ENCODE measurements at regions not wholly inside any gene's neighbourhood (a gene's known extent, or its start where the extent isn't known, plus 50 kb on each side); places are given as distances from the start of the nearest gene placed in this dataset.

- CTCF ChIA-PET, result no interaction called here
- POLR2A ChIA-PET (ENCODE audit: low non-redundant PET), result no interaction called here
- H3K4me3 ChIP-seq (ENCODE audit: low read depth, low read length, poor library complexity, severe bottlenecking), result no peak overlapping the region
- intact Hi-C loops (cut with micrococcal nuclease; ENCODE audit: unreplicated experiment), result no loop called here
- TF ChIP-seq EZH2 (IDR thresholded peaks at IDR 0.05; ENCODE audit: borderline replicate concordance, low read depth, low read length, poor library complexity, severe bottlenecking), result no peak
- no peak for TF ChIP-seq CTCF (conservative IDR thresholded peaks at IDR 0.05; ENCODE audit: low read depth, low read length)
- H3K9me3 ChIP-seq (ENCODE audit: low read depth, low read length, poor library complexity, severe bottlenecking), result no peaks in the 10 kb centered on the region
- H3K36me3 ChIP-seq (ENCODE audit: insufficient read depth, low read length, poor library complexity, severe bottlenecking), result no peaks in the 10 kb centered on the region
- H3K4me1 ChIP-seq (ENCODE audit: insufficient read depth, low read length, poor library complexity, severe bottlenecking), result no peaks in the 10 kb centered on the region
- no peak for DNase-seq (ENCODE audit: low spot score)
- no peak overlapping the region for H3K27ac ChIP-seq (ENCODE audit: low read depth, low read length, poor library complexity, severe bottlenecking)
- no peaks in the 10 kb centered on the region for H3K27me3 ChIP-seq (replicated peaks; ENCODE audit: insufficient read depth, low read depth, low read length, poor library complexity)
- no TSS peak for BruUV-seq (replicated peaks)
These were observed 479.3 kb upstream of the HS6ST1 start for GRCh38 chr2:128797937-128798336.

- no peaks in the 10 kb centered on the region for H3K9me3 ChIP-seq (ENCODE audit: low read depth, low read length, poor library complexity, severe bottlenecking)
- BruUV-seq (replicated peaks), result no TSS peak
- H3K27ac ChIP-seq (ENCODE audit: low read depth, low read length, poor library complexity, severe bottlenecking), result no peak overlapping the region
- H3K27me3 ChIP-seq (replicated peaks; ENCODE audit: insufficient read depth, low read depth, low read length, poor library complexity), result no peaks in the 10 kb centered on the region
- intact Hi-C loops (cut with micrococcal nuclease; ENCODE audit: unreplicated experiment), result no loop called here
- CTCF ChIA-PET, result no interaction called here
- no peaks in the 10 kb centered on the region for H3K4me1 ChIP-seq (ENCODE audit: insufficient read depth, low read length, poor library complexity, severe bottlenecking)
- POLR2A ChIA-PET (ENCODE audit: low non-redundant PET), result no interaction called here
- no peak overlapping the region for H3K4me3 ChIP-seq (ENCODE audit: low read depth, low read length, poor library complexity, severe bottlenecking)
- DNase-seq (ENCODE audit: low spot score), result no peak
- H3K36me3 ChIP-seq (ENCODE audit: insufficient read depth, low read length, poor library complexity, severe bottlenecking), result no peaks in the 10 kb centered on the region
- no peak for TF ChIP-seq CTCF (conservative IDR thresholded peaks at IDR 0.05; ENCODE audit: low read depth, low read length)
These were observed 480.0 kb upstream of the HS6ST1 start for GRCh38 chr2:128798502-128799283.

- no peak overlapping the region for H3K27ac ChIP-seq (ENCODE audit: low read depth, low read length, poor library complexity, severe bottlenecking)
- ChIA-PET CTCF (no interaction called here), POLR2A (ENCODE audit: low non-redundant PET) (no interaction called here)
- no peak for DNase-seq (ENCODE audit: low spot score)
- no peaks in the 10 kb centered on the region for H3K36me3 ChIP-seq (ENCODE audit: insufficient read depth, low read length, poor library complexity, severe bottlenecking)
- no peak overlapping the region for H3K4me3 ChIP-seq (ENCODE audit: low read depth, low read length, poor library complexity, severe bottlenecking)
- BruUV-seq (replicated peaks), result no TSS peak
- TF ChIP-seq CTCF (conservative IDR thresholded peaks at IDR 0.05; ENCODE audit: low read depth, low read length) (no peak), EZH2 (IDR thresholded peaks at IDR 0.05; ENCODE audit: borderline replicate concordance, low read depth, low read length, poor library complexity, severe bottlenecking) (no peak)
- H3K27me3 ChIP-seq (replicated peaks; ENCODE audit: insufficient read depth, low read depth, low read length, poor library complexity), result no peaks in the 10 kb centered on the region
- intact Hi-C loops (cut with micrococcal nuclease; ENCODE audit: unreplicated experiment), result no loop called here
- no peaks in the 10 kb centered on the region for H3K4me1 ChIP-seq (ENCODE audit: insufficient read depth, low read length, poor library complexity, severe bottlenecking)
- no peaks in the 10 kb centered on the region for H3K9me3 ChIP-seq (ENCODE audit: low read depth, low read length, poor library complexity, severe bottlenecking)
These were observed 480.6 kb upstream of the HS6ST1 start for GRCh38 chr2:128799284-128799552.

All from A673 (cell line).